ENCODE measurements at regions not wholly inside any gene's neighbourhood (a gene's known extent, or its start where the extent isn't known, plus 50 kb on each side); places are given as distances from the start of the nearest gene placed in this dataset.

DNA sequence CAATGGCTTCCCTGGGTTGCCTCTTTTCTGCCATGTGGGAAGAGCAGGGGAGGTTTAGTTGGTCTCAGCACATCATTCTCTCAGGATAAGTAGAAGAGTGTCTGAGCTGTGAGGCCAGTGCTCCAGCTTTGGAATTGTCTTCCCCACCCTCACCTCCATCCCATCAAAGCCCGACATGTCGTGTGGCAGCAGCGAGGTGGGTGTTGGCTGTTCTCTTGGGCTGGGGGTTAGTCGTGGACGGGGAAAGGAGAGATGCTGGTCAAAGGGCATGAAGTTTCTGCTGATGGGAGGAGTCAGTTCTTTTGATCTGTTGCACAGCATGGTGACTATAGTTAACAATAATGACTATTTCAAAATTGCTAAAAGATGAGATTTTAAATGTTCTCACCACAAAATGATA, 404.2 kb downstream of the TMEM121 start:
- TF ChIP-seq POLR2AphosphoS5 (IDR thresholded peaks at IDR 0.05; ENCODE audit: low read depth) (no peak), GABPA (IDR thresholded peaks at IDR 0.05; ENCODE audit: low read depth) (no peak)
- TF ChIP-seq, protein P1, sequence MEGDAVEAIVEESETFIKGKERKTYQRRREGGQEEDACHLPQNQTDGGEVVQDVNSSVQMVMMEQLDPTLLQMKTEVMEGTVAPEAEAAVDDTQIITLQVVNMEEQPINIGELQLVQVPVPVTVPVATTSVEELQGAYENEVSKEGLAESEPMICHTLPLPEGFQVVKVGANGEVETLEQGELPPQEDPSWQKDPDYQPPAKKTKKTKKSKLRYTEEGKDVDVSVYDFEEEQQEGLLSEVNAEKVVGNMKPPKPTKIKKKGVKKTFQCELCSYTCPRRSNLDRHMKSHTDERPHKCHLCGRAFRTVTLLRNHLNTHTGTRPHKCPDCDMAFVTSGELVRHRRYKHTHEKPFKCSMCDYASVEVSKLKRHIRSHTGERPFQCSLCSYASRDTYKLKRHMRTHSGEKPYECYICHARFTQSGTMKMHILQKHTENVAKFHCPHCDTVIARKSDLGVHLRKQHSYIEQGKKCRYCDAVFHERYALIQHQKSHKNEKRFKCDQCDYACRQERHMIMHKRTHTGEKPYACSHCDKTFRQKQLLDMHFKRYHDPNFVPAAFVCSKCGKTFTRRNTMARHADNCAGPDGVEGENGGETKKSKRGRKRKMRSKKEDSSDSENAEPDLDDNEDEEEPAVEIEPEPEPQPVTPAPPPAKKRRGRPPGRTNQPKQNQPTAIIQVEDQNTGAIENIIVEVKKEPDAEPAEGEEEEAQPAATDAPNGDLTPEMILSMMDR (IDR thresholded peaks at IDR 0.05; ENCODE audit: insufficient read depth, low read length), result no peak
